Thyroid gland (tissue), 4 donors: ENCODE measurements at regions not wholly inside any gene's neighbourhood (a gene's known extent, or its start where the extent isn't known, plus 50 kb on each side); places are given as distances from the start of the nearest gene placed in this dataset.

Experiments used
- POLR2A ChIP-seq, 2 donors: fragments of 450-650 bp; IDR thresholded peaks; one replicate each; pipeline ENCODE4 v1.6.1; 2017; ENCODE audit warnings: antibody characterized with exemption in 2 of 2, mild to moderate bottlenecking in 2 of 2, moderate library complexity in 1 of 2
- TF ChIP-seq, protein P1 (sequence below), 6 experiments: fragments of 200-600 bp in 3 of 6; fragments of 450-650 bp in 3 of 6; sonication (generic) in 3 of 6; IDR thresholded peaks; one replicate each; pipeline ENCODE4 v1.5.1; 2016 to 2019; ENCODE audit warnings: antibody characterized with exemption in 6 of 6, mild to moderate bottlenecking in 2 of 6, inconsistent platforms in 1 of 6, moderate library complexity in 1 of 6

DNA sequence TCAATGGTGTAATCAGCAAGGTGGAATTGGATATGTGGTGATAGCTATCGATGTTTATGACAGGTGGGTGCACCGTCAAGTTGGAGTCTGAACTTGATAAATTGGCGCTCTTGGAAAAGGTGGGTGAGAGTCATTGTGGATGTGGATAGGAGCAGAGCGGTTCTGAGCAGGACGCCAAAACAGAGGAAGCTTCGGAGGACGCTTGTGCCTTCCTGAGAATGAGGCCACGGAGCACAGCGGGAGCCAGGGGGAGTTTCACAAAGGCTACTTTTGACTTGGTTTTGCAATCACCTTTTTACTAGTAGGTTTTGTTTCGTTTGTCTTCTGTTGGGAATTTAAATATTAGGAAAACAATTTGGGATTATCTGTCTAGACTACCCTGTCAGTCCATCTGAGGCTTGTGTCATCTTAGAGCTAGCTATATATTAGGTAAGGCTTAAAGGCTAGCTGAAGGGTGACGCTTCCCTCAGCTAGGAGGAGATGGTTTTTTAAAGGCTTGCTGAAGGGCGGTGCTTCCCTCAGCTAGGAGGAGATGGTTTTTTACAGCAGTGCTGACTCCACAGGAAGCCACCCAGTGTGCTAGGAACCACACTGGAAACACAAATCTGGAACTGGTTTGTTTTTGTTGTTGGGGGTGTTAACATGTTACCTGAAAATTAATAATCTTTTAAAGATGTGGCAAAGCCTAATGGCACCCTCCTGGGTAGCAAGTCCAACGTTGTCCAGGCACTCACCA, 142.4 kb upstream of the IRX4 start:
- TF ChIP-seq, protein P1, sequence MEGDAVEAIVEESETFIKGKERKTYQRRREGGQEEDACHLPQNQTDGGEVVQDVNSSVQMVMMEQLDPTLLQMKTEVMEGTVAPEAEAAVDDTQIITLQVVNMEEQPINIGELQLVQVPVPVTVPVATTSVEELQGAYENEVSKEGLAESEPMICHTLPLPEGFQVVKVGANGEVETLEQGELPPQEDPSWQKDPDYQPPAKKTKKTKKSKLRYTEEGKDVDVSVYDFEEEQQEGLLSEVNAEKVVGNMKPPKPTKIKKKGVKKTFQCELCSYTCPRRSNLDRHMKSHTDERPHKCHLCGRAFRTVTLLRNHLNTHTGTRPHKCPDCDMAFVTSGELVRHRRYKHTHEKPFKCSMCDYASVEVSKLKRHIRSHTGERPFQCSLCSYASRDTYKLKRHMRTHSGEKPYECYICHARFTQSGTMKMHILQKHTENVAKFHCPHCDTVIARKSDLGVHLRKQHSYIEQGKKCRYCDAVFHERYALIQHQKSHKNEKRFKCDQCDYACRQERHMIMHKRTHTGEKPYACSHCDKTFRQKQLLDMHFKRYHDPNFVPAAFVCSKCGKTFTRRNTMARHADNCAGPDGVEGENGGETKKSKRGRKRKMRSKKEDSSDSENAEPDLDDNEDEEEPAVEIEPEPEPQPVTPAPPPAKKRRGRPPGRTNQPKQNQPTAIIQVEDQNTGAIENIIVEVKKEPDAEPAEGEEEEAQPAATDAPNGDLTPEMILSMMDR (IDR thresholded peaks at IDR 0.05): no peak
- TF ChIP-seq POLR2A (IDR thresholded peaks at IDR 0.05): no peak
